ENCODE measurements at regions not wholly inside any gene's neighbourhood (a gene's known extent, or its start where the extent isn't known, plus 50 kb on each side); places are given as distances from the start of the nearest gene placed in this dataset.

- TF ChIP-seq CTCF (IDR thresholded peaks at IDR 0.05; ENCODE audit: low read depth, low read length): no peak
- no peak for DNase-seq (ENCODE audit: low read depth in 2 of 2)
- no peak overlapping the region for H3K4me3 ChIP-seq (replicated peaks in 1 of 2; ENCODE audit: low read depth in 2 of 2, low read length in 2 of 2)
Measured at GRCh38 chr9:77084094-77084493, 64.6 kb downstream of the FOXB2 start.

GRCh38 chr9:77085416-77085815 lies 66.0 kb downstream of the FOXB2 start:
- TF ChIP-seq CTCF (IDR thresholded peaks at IDR 0.05; ENCODE audit: low read depth, low read length): no peak
- no peak overlapping the region for H3K4me3 ChIP-seq (replicated peaks in 1 of 2; ENCODE audit: low read depth in 2 of 2, low read length in 2 of 2)
- no peak for DNase-seq (ENCODE audit: low read depth in 2 of 2)

GRCh38 chr9:77087506-77087905 lies 68.1 kb downstream of the FOXB2 start:
- no peak for TF ChIP-seq CTCF (IDR thresholded peaks at IDR 0.05; ENCODE audit: low read depth, low read length)
- no peak overlapping the region for H3K4me3 ChIP-seq (replicated peaks in 1 of 2; ENCODE audit: low read depth in 2 of 2, low read length in 2 of 2)
- no peak for DNase-seq (ENCODE audit: low read depth in 2 of 2)

- H3K4me3 ChIP-seq (replicated peaks in 1 of 2; ENCODE audit: low read depth in 2 of 2, low read length in 2 of 2): no peak overlapping the region
- no peak for TF ChIP-seq CTCF (IDR thresholded peaks at IDR 0.05; ENCODE audit: low read depth, low read length)
- DNase-seq (ENCODE audit: low read depth in 2 of 2): peak; percentile 11
Measured at GRCh38 chr9:77092536-77092935, 73.1 kb downstream of the FOXB2 start.

- no peak overlapping the region for H3K4me3 ChIP-seq (replicated peaks in 1 of 2; ENCODE audit: low read depth in 2 of 2, low read length in 2 of 2)
- no peak for TF ChIP-seq CTCF (IDR thresholded peaks at IDR 0.05; ENCODE audit: low read depth, low read length)
- DNase-seq (ENCODE audit: low read depth in 2 of 2): no peak
Measured at GRCh38 chr9:77094150-77094549, 74.7 kb downstream of the FOXB2 start.

GRCh38 chr9:77097335-77097734 lies 77.9 kb downstream of the FOXB2 start:
- no peak for DNase-seq (ENCODE audit: low read depth in 2 of 2)
- no peak for TF ChIP-seq CTCF (IDR thresholded peaks at IDR 0.05; ENCODE audit: low read depth, low read length)
- H3K4me3 ChIP-seq (replicated peaks in 1 of 2; ENCODE audit: low read depth in 2 of 2, low read length in 2 of 2): no peak overlapping the region

- no peak overlapping the region for H3K4me3 ChIP-seq (replicated peaks in 1 of 2; ENCODE audit: low read depth in 2 of 2, low read length in 2 of 2)
- TF ChIP-seq CTCF (IDR thresholded peaks at IDR 0.05; ENCODE audit: low read depth, low read length): no peak
- DNase-seq (ENCODE audit: low read depth in 2 of 2): no peak
Measured at GRCh38 chr9:77099388-77099787, 77.9 kb upstream of the VPS13A start.
